HG03066 (cell line): ENCODE measurements at regions not wholly inside any gene's neighbourhood (a gene's known extent, or its start where the extent isn't known, plus 50 kb on each side); places are given as distances from the start of the nearest gene placed in this dataset.
"Not testable (repeated sequence)": the region's sequence is repeated elsewhere in the genome, so short reads cannot be mapped to it uniquely, and the experiment has no call there.

Source experiments
- ATAC-seq: cut with Tn5 transposase; IDR thresholded peaks from one replicate; pipeline ENCODE4 v1.9.1; 2021; ENCODE audit warnings: low read depth; ENCODE audit not compliant: unreplicated experiment

DNA sequence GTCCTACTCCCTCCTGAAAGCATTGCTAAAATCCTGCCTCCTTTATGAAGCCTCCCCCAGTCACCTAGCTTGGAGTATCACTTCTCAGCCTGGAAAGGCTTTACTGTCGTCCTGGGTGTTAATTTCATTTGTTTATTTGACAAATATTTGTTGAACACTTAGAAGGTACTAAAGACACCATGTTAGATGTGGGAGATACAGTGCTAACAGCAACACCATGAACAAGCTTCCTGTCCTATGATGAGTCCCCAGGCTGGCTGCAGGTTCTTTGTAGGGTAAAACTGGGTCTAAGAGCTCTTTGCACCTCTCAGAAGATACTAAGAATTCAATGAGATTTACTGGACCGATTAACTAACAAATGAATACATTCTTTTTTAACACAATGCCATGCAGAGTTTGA is 109.2 kb upstream of the TMEM170B start:
- ATAC-seq, result peak; percentile 41

DNA sequence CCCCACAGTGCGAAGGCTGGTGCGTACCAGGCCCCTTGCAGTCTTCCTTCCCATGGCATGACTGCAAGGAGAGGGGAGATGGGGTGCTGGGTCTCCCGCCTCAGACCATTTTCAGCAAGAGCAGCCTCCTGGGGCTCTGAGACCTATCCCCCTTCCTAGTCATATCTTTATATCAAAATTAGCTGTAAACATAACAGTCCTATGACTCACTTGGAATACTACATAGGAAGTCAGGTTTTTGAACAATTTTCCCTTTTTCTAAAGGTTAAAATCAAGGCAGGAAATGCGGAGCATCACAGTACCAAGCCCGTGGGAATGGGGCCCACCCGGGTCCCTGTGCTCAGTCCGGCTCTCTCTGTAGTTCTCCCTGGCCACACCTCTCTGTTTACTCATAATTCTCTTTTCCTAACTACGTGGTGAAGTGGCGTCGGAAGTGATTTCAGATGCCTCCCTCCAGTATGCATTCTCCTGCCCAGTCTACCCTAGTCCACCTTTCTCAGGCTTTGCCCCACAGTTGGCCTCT is 109.8 kb upstream of the TMEM170B start:
- ATAC-seq, result no peak

DNA sequence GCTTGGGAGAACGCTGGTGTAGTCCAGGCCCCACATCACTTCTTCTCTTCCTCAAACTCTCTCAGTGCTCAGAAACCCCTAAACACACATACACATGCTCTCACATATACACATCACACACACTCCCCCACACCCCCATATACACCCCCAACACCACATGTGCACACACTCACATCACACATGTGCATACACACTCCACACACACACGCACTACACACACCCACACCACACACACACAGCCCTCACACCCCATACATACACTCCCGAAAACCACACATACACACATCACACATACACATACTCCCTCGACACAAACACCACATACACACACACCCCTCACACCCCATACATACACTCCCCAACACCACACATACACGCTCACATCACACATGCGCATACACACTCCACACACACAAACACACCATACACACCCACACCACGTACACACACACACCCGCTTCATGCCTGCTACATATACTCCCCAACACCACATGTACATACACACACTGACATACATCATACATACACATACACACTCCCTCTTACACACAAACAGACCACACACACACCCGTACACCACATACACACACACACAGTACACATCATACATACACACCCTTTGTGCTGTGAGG is 110.3 kb upstream of the TMEM170B start:
- ATAC-seq, result no peak

DNA sequence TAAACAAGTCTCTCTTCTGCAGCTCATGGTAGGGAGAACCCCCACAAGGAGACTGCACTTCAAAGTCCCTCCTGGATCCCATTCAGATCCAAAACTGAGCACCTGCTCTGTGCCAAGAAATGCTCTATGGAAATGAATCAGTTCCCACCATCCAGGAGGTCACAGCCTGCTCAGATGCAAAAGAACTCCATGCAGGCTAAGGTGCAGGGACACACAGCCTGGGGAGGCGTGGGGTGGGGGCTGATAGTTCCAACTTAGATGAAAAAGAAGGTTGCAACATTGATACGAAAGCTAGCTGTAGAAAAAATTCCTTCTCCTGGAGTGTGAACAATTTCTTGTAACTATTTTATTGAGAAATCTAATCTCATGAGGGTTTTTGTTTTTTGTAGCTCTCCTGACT is 111.0 kb upstream of the TMEM170B start:
- no peak for ATAC-seq

DNA sequence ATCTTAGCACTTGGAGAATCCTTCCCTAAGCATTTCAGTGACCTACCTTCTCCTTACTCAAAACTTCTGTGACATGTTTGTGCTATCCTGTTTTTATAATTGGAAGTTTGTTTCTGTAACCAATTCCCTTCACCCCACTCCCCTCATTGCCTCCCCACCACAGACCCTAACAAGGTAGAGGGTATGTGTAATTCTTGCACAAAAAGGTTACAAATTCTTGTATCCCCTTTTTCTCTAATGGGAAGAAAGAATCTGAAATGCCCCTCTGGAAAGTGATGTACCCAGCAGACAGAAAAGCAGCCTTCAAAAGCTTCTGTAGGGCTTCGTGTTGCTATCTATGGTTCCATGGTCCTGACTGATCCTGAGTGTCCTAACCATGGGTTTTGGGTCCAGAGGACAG is 111.7 kb upstream of the TMEM170B start:
- no peak for ATAC-seq

DNA sequence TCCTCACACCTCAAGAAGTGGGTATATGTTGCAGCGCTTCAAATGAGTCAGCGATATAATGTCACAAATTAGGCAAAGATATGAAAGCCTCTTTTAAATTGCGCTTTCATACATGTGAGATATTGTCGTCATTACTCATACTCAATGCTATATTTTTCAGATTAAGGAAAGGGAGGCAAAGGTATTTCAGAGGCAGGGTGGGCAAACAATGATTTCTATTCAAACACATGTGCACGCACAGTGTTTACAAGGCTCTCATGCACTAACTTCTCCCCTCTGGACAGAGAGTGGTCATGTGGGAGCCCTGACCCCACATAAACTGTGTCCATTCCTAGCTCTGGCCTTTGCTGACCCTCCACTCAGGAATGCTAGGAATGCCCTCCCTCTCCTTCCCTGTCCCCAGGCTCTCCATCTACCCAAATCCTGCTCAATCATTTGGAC is 112.1 kb upstream of the TMEM170B start:
- no peak for ATAC-seq

DNA sequence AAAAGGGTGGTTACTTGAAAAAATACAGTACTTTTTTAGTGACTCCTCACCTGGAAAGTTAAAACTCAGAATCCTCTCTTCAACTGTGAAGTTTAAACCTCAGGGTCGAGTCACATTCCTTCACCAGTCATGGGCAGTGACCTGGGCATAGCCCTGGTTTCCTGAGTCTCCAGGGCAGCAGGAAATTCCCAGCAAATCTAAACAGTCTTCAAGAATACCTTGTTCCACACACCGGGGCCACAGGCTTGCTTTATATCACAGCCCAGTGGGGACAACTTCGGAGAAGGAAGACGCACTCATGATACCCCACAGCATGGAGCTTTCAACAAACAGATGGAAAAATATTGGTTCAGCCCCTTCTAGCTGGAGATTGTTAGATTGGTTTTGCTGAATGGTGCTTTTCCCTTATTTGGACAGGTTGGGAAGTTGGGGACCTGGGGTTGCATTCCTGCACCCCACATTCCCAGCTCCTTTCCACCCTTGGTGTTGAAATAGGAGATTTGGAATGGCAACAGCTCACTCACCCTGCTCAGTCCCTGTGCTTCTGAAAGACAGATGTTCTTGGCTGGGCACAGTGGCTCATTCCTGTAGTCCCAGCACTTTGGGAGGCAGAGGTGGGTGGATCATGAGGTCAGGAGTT is 113.0 kb upstream of the TMEM170B start:
- no peak for ATAC-seq

DNA sequence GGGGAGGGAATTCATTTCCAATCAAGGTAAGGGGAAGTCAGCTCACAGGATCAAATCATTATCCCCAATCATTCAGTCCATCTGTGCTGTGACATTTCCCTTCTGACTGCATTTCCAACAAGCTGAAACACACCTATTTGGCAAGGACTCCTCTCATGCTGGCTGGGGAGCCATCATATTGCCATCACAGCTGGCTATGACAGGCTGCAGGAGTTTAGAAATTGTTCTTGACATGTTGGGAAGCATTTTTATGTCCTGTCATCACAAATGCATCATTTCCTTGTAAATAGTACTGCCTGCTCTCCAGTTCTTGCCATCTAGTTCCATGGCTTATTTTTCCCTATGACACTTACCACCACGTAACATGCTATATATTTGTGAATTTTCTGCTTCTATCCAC is 113.9 kb upstream of the TMEM170B start:
- no peak for ATAC-seq

DNA sequence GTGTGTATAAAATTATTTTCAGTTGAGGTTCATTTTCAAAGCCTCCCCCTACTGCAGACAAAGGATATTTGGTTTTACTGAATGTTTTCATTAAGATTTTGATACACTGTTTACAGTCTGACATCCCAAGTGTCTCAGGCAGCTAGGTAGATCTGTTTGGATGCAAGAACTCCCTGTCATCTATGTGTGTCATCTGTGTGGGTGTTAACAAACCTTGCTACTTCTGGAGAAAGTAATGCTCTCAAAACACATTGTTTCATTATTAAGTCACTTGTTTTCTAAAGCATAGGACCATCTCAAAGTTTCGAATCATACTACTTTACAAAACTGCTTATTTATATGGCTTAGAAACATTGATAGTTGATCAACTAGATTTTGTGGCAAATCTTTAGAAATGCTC is 114.5 kb upstream of the TMEM170B start:
- no peak for ATAC-seq

DNA sequence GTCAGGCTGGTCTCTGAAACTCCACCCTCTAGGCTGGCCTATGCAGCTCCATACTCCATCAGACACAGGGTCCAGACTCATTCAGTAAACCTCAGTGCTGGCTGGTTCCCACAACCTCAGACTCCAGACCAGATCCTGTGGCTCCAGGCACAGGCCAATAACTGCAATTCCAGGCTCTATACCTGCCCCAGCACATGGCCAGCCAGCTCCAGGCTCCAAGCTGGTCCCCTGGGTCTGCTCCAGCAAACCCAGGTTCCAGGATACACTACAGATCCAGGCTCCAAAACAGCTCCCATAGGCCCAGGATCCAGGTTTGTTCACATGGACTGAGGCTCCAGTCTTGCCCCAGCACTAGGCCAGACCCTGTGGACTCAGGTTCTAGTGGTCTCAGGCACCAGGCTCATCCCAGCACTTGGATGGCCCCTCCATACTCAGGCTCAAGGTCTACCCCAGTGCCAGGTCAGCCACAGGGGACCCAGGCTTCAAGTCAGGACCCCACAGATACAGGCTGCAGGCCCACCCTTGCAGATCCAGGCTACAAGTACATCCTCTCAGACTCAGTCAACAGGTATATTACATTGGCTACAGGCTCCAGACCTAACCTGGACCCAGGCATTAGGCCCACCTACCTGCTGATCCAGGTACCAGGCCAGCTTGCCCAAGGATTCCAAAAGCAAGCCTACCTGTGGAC is 117.6 kb upstream of the TMEM170B start:
- ATAC-seq, result no peak

DNA sequence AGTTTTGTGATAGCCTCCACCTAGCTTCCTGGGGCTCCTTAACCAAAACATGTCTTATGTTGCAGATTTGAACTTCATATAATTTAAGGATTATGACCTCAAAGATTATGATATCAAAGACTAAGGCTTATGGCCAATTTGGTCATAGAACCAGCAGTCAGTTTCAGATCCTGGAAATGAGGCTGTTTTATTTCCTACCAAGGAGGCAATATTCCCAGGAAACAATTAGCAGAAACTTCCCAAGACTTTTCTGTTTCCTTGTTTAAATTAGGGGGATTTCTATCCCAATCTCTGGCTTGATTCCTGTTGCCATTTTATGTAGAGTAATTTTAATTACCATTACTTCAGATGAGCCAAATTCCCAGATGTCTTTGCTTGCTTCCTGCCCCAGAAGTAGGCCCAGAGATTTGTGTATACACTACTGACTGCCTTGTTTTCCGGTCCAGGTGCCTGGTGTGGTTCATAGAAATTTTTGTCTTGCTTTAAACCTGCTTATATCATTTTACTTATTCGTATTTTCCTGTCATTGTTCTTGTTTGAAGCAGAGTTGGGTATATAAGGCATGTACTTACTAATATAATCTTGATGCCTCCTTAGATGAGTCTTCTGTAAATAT is 119.2 kb upstream of the TMEM170B start:
- ATAC-seq, result no peak

DNA sequence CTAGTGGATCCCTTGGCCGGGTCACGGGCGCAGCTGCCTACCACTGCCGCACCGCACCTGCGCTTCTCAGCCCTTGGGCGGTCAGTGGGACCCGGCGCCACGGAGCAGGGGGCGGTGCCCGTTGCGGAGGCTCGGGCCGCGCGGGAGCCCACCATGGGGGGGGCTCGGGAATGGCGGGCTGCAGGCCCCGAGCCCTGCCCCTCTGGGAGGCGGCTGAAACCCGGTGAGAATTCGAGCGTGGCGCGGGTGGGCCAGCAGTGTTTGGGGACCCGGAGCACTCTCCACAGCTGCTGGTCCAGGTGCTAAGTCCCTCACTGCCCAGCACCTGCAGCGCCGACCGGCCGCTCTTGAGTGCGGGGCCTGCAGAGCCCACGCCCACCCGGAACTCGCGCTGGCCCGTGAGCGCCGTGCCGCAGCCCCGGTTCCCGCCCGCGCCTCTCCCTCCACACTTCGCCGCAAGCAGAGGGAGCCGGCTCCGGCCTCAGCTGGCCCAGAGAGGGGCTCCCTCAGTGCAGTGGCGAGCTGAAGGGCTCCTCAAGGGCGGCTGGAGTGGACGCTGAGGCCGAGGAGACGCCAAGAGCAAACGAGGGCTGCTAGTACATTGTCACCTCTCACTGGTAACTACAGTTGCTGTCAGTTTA is 120.5 kb upstream of the TMEM170B start:
- ATAC-seq, result no peak

DNA sequence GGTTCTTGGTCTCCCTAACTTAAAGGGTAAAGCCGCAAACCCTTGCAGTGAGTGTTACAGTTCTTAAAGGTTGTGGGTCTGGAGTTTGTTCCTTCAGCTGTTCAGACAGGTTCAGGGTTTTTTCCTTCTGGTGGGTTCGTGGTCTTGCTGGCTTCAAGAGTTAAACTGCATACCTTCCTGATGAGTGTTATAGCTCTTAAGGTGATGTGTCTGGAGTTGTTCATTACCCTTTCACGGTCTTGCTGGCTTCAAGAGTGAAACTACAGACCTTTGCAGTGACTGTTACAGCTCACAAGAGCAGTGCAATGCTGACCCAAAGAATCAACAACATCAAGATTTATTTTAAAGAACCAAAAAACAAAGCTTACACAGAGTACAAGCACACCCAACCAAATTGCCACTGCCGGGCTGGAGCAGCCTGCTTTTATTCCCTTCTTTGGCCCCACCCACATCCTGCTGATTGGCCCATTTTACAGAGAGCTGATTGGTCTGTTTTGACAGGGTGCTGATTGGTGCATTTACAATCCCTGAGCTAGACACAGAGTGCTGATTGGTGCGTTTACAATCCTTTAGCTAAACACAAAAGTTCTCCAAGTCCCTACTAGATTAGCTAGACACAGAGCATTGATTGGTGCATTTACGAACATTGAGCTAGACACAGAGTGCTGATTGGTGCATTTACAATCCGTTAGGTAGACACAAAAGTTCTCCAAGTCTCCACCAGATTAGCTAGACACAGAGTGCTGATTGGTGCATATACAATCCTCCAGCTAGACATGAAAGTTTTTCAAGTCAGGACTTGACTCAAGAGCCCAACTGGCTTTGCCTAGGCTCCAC is 121.2 kb upstream of the TMEM170B start:
- not testable (repeated sequence) for ATAC-seq

DNA sequence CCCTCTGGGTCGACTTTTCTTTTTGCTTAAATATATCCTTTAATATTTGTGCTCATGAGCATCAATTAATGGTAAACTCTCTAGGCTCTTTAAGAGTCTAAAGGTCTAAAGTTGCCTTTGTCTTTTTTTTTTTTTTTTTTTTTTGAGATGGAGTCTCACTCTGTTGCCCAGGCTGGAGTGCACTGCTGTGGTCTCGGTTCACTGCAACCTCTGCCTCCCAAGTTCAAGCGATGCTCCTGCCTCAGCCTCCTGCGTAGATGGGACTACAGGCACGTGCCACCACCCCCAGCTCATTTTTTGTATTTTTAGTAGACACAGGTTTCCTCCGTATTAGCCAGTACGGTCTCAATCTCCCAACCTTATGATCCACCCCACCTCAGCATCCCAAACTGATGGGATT is 122.0 kb upstream of the TMEM170B start:
- ATAC-seq, result no peak

DNA sequence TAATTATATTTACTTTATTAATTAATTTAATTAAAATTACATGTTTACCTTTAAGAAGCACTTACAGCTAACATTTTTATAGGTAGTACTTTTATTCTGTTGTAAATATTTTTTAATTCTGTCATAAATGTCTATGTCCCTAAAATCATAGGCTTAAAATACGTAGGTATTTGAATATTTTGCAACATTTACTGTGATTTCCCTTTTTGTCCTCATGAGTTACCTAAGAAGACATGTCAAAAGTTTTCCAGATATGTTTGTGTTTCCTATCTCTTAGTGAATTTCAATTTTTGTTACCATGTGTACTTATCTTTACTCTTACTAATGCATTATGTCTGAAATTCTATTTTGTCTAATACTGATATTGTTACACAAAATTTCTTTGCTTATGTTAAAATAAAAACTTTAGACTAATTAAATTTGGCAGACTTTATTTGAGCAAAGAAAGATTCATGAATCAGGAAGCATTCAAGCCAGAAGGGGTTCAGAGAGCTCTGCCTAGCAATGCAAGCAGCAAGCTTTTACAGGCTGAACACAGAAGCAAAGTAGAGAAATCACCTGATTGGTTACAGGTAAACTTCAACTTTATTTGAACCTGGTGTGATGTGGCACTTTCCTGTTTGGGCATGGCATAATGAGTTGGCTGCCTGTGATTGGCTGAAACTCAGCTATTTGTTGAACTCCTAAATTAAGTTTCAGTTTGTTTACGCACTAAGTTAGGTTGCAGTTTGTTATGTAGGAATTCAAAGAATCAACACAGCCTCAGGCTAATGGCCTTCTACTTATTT is 123.2 kb upstream of the TMEM170B start:
- ATAC-seq, result no peak

DNA sequence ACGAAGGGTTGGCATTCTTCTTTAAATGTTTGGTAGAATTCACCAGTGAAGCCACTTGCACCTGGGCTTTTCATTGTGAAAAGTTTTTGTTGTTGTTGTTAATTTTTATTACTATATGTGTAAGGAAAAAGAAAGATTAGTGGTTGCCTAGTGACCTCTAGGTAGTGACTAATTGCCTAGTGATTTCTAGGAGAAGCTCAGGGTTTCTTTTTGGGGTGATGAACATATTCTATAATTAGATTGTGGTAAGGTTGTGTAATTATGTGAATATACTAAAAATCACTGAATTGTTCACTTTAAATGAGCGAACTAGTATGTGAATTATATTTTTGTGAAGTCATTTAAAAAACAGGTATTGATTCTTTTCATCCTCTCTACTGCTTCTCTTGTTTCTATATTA is 123.8 kb upstream of the TMEM170B start:
- no peak for ATAC-seq

DNA sequence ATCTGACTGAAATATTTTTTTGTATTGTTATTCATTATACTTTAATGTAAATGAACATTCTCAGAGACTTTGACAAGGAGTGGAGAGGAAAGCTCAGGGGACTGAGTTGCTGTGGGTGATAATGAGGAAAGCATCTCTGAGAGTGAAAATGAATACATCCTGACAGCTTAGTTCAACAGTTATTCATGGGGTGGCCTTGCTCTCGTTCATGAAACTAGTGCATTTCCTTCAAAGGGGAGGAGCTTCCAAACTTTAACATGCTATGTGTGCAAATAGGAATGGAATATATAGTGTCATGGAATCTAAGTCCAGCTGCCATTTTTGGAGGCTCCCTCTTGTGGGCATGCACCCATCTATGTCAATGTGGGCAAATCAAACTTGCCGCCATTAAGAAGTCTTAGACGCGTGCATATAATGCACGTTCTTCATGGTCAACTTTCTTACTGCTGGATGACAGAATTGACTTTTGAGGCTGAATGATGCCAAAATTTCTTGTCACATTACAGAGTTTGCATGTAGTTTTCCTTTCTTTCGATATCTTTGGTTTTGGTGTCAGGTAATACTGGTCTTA is 124.3 kb upstream of the TMEM170B start:
- no peak for ATAC-seq

DNA sequence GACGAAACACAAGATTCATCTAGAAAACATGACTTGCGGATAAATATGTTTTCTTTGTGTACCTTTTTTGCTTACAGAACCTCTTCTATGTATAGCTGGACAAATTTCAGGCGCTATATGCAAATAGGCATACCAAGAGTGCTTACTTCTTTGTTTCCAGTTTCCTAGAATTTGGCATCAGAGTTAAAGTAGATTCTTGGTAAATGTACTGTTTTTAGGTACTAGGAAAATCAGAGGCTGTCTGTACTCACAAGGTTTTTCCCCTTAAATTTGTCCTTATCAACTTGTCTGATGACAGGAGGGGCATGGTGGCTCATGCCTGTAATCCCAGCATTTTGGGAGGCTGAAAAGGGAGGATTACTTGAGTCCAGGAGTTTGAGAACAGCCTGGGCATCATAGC is 124.9 kb upstream of the TMEM170B start:
- no peak for ATAC-seq

DNA sequence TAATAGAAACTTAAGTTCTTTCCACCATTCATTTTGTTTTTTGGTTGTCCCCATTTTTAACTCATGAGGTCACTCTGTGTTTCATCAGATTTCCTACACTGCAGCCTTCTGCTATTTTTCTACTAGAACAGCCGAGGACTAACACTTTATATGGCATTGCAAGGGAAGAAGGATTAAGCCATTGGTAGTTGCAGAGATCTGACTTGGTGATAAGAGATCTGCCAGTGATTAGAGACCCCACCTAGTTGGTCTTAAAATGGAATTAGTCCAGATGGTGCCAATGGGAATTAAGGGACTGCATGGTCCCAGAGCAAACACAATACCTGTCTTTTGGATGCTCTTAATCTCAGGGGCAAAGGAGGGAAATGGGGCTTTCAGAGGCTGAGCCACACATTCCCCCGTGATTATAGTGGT is 125.5 kb upstream of the TMEM170B start:
- no peak for ATAC-seq
